Activated CD8-positive, alpha-beta memory T cell treated with anti-CD3 and anti-CD28 coated beads, Interleukin-2, amount 50 U/mL, for 48 hours (primary cell): ENCODE measurements at regions not wholly inside any gene's neighbourhood (a gene's known extent, or its start where the extent isn't known, plus 50 kb on each side); places are given as distances from the start of the nearest gene placed in this dataset.

ENCODE experiments used
- DNase-seq: peaks from one replicate; pipeline ENCODE4 v3.0.0-alpha.2; 2020

- DNase-seq: peak; percentile 88
These were observed 132.6 kb downstream of the MRPL36 start for GRCh38 chr5:1666812-1667588.

DNA sequence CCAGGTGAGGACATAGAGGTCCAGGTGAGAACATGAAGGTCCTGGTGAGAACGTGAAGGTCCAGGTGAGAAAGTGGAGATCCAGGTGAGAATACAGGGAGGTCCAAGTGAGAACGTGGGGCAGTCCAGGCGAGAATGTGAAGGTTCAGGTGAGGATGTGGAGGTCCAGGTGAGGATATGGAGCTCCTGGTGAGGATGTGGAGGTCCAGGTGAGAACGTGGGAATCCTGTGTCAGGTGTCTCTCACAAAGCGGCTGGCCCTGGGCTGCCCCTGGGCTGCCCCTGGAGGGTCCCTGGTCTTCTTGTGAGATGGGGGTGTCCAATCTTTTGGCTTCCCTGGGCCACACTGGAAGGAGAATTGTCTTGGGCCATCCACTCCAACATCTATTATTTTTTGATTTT lies 133.4 kb downstream of the MRPL36 start:
- no peak for DNase-seq

GRCh38 chr5:1665803-1666202 lies 133.8 kb downstream of the MRPL36 start:
- DNase-seq: no peak

DNA sequence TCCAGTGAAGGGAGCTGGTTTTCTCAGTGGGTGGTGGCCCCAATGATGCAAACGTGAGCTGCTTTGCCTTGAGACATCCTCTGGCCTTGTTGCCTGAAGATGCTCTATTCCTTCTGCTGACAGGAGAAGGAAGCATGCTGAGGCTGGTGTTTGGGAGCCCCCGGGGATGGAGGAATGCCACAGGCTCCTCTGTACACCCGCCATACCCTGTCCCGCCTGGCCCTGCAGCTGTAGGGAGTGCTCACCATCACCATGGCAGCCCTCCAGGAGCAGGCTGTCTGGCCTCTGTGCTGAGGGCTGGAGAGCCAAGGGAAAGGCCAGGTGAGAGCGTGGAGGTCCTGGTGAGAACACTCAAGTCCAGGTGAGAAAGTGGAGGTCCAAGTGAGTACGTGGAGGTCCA lies 134.4 kb downstream of the MRPL36 start:
- no peak for DNase-seq

DNA sequence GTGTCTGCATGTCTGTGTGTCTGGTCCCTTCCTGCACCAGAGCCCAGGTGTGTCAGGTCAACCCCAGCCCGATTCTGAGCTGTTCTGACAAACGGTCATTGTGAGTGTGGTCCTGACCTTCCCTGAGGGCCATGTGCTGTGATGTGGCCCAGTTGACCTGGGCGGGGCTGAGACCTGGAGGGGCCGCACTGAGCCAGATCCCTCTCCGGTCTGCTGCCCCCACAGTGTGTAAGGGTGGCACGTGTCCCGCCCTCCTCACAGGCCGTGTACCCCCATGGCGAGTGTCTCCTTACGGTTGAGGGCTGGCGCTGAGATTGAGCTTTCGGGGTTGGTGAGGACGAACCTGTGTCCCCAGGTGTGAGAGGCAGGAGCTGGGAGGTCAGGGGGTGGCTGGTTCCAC lies 136.5 kb downstream of the MRPL36 start:
- DNase-seq: no peak

- DNase-seq: no peak
These were observed 137.0 kb downstream of the MRPL36 start for GRCh38 chr5:1662559-1663085.

DNA sequence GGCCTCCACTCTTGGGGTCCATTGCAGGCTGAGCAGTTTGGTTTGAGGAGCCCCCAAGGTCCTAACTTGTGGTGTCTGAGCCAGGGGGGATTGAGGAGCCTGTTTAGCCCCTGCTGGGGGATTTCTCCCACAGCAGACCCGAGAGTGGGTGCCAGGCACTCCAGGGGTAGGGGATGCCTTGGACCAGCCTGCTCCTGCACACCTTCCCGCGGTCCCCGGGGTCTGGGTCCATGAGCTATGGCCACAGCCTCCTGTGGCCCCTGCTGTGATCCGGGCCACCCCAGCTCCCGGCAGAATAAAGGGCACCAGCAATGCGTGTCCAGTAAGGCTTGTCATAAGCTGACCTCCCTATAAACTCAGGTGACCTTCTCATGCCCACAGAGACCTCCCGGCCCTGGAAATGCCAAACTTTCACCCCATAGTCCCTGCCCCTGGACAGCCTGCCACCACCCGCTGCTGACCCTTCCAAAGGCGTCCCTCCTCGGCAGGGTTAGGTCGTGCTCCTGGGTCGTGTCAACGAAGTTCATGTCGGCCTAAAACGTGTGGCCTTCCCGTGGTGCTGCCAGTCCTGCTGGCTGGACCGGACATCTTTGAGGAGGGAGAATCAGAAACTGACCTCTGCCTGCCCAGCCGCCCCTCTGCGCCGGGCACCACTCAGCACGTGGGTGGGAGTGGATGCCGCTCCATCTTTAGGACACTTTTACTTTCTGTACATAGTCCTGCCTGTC lies 137.6 kb downstream of the MRPL36 start:
- DNase-seq: no peak

DNA sequence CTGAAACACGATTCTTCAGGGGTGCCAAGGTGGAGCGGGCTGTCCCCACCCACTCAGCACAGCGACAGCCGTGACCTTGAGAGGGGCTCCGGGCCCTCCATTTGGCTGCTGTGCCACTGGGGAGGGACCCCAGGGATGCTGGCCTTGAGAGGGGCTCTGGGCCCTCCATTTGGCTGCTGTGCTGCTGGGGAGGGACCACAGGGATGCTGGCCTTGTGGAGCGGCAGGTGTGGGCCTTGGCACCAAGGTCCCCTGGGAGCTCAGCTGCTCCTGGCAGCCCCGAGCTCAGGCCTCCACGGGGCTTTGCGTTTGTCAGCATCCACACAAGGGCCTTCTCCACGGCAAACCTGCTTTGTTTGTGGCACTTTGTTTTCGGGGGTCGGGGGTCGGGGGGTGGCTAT lies 137.6 kb upstream of the LPCAT1 start:
- no peak for DNase-seq

DNA sequence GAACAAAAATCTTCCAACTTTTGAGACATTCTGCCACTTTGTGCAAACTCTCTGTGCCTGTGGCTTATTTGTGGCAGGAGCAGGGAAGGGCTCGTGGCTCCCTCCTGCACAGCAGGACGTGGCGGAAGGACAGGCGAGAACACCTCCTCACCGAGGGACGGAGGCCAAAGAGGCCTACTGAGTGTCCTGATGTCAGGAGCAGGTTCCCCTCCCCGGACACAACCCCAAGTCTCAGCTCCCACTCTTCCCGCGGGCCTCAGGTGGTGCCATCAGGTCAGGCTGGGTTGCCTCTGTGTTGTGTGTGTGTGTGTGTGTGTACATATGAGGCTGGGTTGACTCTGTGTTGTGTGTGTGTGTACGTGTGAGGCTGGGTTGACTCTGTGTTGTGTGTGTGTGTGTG lies 136.8 kb upstream of the LPCAT1 start:
- DNase-seq: no peak

DNA sequence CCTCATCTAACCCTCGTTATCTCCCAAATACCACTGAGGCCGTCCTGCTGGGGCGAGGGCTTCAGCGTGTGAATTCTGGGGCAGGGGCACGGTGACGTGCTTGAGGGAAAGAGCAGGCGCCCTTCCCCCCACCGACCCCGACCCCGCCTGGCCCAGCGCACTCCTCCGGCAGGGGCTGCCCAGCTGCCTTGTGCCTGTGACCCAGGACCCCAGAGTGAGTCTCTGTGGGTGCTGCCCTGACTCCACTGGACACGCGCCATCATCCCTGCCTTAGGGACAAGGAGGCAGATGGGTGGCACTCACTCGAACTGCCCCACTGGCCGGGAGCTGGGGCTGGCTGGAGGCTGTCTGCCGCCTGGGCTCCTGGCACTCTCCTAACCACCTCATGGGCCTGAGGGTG lies 136.2 kb upstream of the LPCAT1 start:
- peak; percentile 43 for DNase-seq

GRCh38 chr5:1659100-1659981 lies 135.6 kb upstream of the LPCAT1 start:
- no peak for DNase-seq

DNA sequence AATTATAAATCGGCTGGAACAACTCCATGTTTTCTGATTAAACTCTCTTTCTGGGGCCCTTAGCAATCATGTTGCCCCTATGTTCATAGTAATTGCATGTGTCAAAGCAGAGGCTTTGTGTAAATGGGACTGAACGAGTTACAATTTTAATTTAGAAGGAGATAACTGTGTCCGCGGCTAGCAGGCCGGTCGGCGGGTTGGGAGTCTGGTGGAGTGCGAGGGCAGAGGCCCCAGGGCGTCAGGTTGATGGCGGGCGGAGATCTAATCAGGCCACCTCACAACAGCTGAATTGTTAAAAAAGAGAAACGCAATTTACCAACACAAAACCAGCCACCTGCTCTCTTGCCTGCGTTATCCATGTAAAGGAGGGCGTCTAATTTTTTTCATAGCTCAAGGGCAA lies 134.9 kb upstream of the LPCAT1 start:
- no peak for DNase-seq

DNA sequence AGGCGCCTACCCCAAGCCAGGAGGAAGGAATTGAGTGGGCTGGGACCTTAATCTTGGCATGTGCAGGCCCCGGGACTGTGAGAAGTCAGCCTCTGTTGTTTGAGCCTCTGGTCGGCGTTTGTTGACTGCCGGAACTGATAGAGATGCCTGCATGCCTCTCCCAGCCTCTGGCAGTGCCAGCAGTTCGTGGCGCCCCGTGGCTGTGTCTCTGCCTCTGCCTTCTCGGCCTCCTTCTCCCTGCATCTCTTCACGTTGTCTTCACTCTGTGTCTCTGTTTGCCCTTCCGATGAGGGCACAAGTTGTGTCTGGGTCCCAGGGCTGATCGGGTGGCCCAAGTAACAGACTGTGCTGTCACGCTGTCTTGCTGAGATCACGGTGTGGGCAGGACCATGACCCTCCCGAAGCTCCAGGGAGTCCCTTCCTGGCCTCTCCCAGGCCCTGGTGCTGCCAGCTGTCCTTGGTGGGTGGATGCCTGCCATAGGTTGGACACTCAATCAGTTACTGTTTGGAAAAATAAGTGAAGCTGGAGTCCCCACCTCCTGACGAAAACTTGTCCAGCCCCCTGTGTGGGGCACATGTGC lies 133.5 kb upstream of the LPCAT1 start:
- DNase-seq: peak; percentile 40

DNA sequence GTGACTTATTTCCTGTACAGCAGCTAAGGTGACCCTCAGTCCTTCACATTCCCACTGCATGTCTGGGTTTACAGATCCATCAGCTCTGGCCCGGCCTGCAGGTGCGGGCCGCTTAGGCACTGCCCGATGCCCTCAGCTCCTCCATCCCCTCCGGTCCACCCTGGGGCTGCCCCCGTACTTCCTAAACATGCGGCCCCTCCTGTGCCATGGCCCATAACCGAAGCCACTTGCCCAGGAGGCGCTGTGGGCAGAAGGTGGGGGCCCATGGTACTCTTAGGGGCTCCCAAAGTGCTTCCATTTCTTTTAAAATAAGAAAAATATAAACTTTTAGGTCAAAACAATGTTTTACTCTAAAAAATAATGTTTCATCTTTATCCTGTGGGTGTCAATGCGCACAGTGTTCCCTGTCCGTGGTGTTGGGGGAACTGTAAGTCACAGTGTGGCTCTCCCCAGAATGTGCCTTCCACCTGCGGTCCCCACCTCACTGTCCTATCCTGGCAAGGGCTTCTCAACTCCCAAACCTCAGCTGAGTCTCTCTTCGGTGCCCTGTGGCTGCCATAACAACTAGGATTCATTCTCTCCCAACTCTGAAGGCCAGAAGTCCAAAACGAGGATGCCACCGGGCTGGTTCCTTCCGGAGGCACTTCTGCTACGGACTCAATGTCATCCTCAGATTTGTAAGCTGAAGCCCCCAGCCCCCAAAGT lies 132.7 kb upstream of the LPCAT1 start:
- DNase-seq: peak; percentile 34

- peak; percentile 51 for DNase-seq
These were observed 131.9 kb upstream of the LPCAT1 start for GRCh38 chr5:1655496-1656270.

GRCh38 chr5:1654786-1655495 lies 131.2 kb upstream of the LPCAT1 start:
- peak; percentile 47 for DNase-seq

GRCh38 chr5:1653698-1654651 lies 130.2 kb upstream of the LPCAT1 start:
- DNase-seq: peak; percentile 79

GRCh38 chr5:1652873-1653697 lies 129.3 kb upstream of the LPCAT1 start:
- DNase-seq: peak; percentile 66
